Astrocyte (in vitro differentiated cells and primary cell): ENCODE measurements at regions not wholly inside any gene's neighbourhood (a gene's known extent, or its start where the extent isn't known, plus 50 kb on each side); places are given as distances from the start of the nearest gene placed in this dataset.

Source experiments
- DNase-seq: peaks from one replicate; pipeline ENCODE4 v3.0.0-alpha.2; 2010; ENCODE audit warnings: low read depth
- FAIRE-seq: peaks from 2 replicates; lab custom pipeline; 2011; peaks lifted over from hg19 to GRCh38; lab: Jason Lieb, UNC
- H2AFZ ChIP-seq: 2 replicates; pipeline ENCODE4 v1.6.0; 2012; ENCODE audit warnings: low read depth, low read length, inconsistent platforms
- H3K27ac ChIP-seq: 2 replicates; pipeline ENCODE4 v1.5.1; 2011; ENCODE audit warnings: low read depth, low read length, inconsistent platforms
- H3K27me3 ChIP-seq: 2 replicates; pipeline ENCODE4 v1.6.0; 2011; ENCODE audit warnings: low read length, inconsistent platforms; ENCODE audit not compliant: insufficient read depth
- H3K36me3 ChIP-seq: 2 replicates; pipeline ENCODE4 v1.5.1; 2011; ENCODE audit warnings: low read length, inconsistent platforms; ENCODE audit not compliant: insufficient read depth
- H3K4me1 ChIP-seq: 2 replicates; pipeline ENCODE4 v1.5.1; 2011; ENCODE audit warnings: low read length, inconsistent platforms; ENCODE audit not compliant: insufficient read depth
- H3K4me2 ChIP-seq: 2 replicates; pipeline ENCODE4 v1.6.0; 2012; ENCODE audit warnings: low read length, inconsistent platforms
- H3K4me3 ChIP-seq: 2 replicates; pipeline ENCODE4 v1.5.1; 2011; ENCODE audit warnings: low read depth, mild to moderate bottlenecking, low read length, inconsistent platforms; ENCODE audit not compliant: insufficient read depth
- H3K79me2 ChIP-seq: 2 replicates; pipeline ENCODE4 v1.6.0; 2012; ENCODE audit warnings: mild to moderate bottlenecking, low read length, inconsistent platforms; ENCODE audit not compliant: insufficient read depth
- H3K9ac ChIP-seq: 2 replicates; pipeline ENCODE4 v1.6.0; 2012; ENCODE audit warnings: mild to moderate bottlenecking, low read length, inconsistent platforms
- H3K9me3 ChIP-seq: 2 replicates; pipeline ENCODE4 v1.5.1; 2012; ENCODE audit warnings: low read depth, mild to moderate bottlenecking, low read length, inconsistent platforms; ENCODE audit not compliant: insufficient read depth
- H4K20me1 ChIP-seq: 2 replicates; pipeline ENCODE4 v1.6.0; 2012; ENCODE audit warnings: low read length, inconsistent platforms; ENCODE audit not compliant: insufficient read depth
- H3K27ac Mint-ChIP-seq: one replicate; pipeline ENCODE4 v1.8.0; 2021; ENCODE audit warnings: mild to moderate bottlenecking, mixed read lengths; ENCODE audit not compliant: unreplicated experiment
- H3K27me3 Mint-ChIP-seq: one replicate; pipeline ENCODE4 v1.8.0; 2021; ENCODE audit warnings: low read depth, mixed read lengths; ENCODE audit not compliant: unreplicated experiment
- H3K36me3 Mint-ChIP-seq: one replicate; pipeline ENCODE4 v1.8.0; 2021; ENCODE audit warnings: low read depth, mixed read lengths; ENCODE audit not compliant: unreplicated experiment
- H3K4me1 Mint-ChIP-seq: one replicate; pipeline ENCODE4 v1.8.0; 2021; ENCODE audit warnings: low read depth, mixed read lengths; ENCODE audit not compliant: unreplicated experiment
- H3K4me3 Mint-ChIP-seq: one replicate; pipeline ENCODE4 v1.8.0; 2021; ENCODE audit warnings: mild to moderate bottlenecking, moderate library complexity, mixed read lengths; ENCODE audit not compliant: unreplicated experiment
- H3K9me3 Mint-ChIP-seq: one replicate; pipeline ENCODE4 v1.8.0; 2021; ENCODE audit warnings: mild to moderate bottlenecking, mixed read lengths; ENCODE audit not compliant: unreplicated experiment
- EZH2 ChIP-seq: IDR thresholded peaks from 2 replicates; pipeline ENCODE4 v1.6.1; 2012; ENCODE audit warnings: mild to moderate bottlenecking, low read length, inconsistent platforms; ENCODE audit not compliant: insufficient read depth
- TF ChIP-seq, protein P1 (sequence below): IDR thresholded peaks from 2 replicates; pipeline ENCODE4 v1.5.1; 2011; ENCODE audit warnings: low read depth, mild to moderate bottlenecking, inconsistent platforms, low read length, moderate library complexity; ENCODE audit not compliant: insufficient read depth

DNA sequence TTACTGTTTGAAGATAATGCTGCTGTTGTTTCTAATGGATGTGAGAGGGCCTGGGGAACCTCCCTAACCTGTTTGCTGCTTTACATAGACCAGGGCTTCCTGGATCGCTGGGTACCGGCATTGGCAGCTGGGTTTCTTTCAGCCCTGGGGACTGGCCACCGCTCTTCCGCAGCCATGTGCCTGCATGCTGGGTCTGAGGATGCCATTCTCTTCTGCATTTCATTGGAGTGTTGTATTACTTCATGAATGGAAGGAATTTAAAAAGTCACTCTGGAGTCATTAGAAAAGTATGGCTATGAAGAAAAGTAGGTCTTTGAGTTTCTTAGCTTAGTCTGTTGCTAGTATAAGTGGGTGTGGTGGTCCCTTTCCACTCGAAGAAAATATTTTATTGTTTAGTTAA, 107.3 kb upstream of the MGAT5 start:
- H3K9ac ChIP-seq = no peak overlapping the region
- H3K4me3 ChIP-seq = no peak overlapping the region
- TF ChIP-seq, protein P1, sequence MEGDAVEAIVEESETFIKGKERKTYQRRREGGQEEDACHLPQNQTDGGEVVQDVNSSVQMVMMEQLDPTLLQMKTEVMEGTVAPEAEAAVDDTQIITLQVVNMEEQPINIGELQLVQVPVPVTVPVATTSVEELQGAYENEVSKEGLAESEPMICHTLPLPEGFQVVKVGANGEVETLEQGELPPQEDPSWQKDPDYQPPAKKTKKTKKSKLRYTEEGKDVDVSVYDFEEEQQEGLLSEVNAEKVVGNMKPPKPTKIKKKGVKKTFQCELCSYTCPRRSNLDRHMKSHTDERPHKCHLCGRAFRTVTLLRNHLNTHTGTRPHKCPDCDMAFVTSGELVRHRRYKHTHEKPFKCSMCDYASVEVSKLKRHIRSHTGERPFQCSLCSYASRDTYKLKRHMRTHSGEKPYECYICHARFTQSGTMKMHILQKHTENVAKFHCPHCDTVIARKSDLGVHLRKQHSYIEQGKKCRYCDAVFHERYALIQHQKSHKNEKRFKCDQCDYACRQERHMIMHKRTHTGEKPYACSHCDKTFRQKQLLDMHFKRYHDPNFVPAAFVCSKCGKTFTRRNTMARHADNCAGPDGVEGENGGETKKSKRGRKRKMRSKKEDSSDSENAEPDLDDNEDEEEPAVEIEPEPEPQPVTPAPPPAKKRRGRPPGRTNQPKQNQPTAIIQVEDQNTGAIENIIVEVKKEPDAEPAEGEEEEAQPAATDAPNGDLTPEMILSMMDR = no peak
- no peak for TF ChIP-seq EZH2
- H3K27me3 Mint-ChIP-seq = no peaks in the 10 kb centered on the region
- peak overlapping the region; percentile 56 for H3K4me2 ChIP-seq
- H3K9me3 ChIP-seq = no peaks in the 10 kb centered on the region
- no peaks in the 10 kb centered on the region for H3K36me3 ChIP-seq
- H2AFZ ChIP-seq = peak overlapping the region; percentile 30
- no peak overlapping the region for H3K27ac ChIP-seq
- H3K79me2 ChIP-seq = peaks cover 22% of the 10 kb centered on the region
- H3K27me3 ChIP-seq = no peaks in the 10 kb centered on the region
- H3K4me3 Mint-ChIP-seq = no peak overlapping the region
- FAIRE-seq = no peak
- peak overlapping the region; percentile 37 for H3K27ac Mint-ChIP-seq
- peaks cover 12% of the 10 kb centered on the region for H3K4me1 ChIP-seq
- H3K4me1 Mint-ChIP-seq = peaks cover 66% of the 10 kb centered on the region
- H3K36me3 Mint-ChIP-seq = no peaks in the 10 kb centered on the region
- peak; percentile 72 for DNase-seq
- H4K20me1 ChIP-seq = no peaks in the 10 kb centered on the region
- H3K9me3 Mint-ChIP-seq = no peaks in the 10 kb centered on the region

DNA sequence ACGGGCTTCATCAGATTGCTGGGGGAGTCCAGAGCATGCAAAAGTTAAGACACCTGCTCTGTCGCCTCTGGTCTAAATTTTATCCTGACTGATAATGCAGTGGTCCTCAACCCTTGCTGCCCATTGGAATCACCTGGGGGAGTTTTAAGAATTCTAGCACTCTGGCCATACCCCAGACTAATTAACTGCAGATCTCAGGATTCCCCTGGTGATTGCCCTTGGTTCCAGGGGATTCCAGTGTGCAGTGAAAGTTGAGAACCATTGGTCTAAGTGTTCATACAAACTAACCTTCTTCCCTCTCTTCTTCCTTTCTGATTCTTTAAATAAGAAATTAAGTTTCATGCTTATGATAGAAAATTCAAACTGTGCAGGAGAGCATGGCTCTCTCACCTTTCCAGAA, 105.7 kb upstream of the MGAT5 start:
- TF ChIP-seq EZH2 = no peak
- TF ChIP-seq, protein P1 = no peak
- no peak for FAIRE-seq
- no peak overlapping the region for H3K27ac ChIP-seq

DNA sequence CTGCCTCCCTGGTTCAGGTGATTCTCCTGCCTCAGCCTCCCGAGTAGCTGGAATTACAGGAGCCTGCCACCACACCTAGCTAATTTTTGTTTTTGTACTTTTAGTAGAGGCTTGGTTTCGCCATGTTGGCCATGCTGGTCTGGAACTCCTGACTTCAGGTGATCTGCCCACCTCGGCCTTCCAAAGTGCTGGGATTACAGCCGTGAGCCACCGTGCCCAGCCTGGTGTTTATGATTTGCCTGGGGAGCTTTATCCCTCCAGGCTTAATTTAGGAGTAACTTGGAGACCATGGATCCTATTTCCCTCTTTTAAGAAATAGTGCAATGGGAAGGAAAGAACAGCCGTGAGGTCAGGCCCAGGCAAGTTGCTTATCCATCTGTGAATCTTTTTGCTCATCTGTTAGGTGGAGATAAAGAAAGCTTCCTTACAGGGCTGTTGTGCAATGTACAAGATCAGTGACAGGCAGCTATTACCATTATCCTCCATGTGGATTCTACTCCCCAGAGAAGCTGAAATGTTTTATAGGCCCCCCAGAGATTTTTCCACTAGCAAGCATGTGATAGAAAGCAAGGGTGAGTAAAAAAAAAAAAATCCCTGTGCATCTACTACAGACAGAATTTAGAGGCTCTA, 104.9 kb upstream of the MGAT5 start:
- FAIRE-seq (no peak), DNase-seq (no peak)
- no peak overlapping the region for H3K4me2 ChIP-seq
- no peak overlapping the region for H3K9ac ChIP-seq
- Mint-ChIP-seq H3K9me3 (no peaks in the 10 kb centered on the region), H3K36me3 (peaks cover 2% of the 10 kb centered on the region), H3K4me3 (no peak overlapping the region), H3K27ac (no peak overlapping the region), H3K27me3 (no peaks in the 10 kb centered on the region), H3K4me1 (peaks cover 43% of the 10 kb centered on the region)
- H3K36me3 ChIP-seq = no peaks in the 10 kb centered on the region
- H3K27me3 ChIP-seq = no peaks in the 10 kb centered on the region
- no peak overlapping the region for H2AFZ ChIP-seq
- no peaks in the 10 kb centered on the region for H3K4me1 ChIP-seq
- no peak overlapping the region for H3K27ac ChIP-seq
- H3K9me3 ChIP-seq = no peaks in the 10 kb centered on the region
- H4K20me1 ChIP-seq = no peaks in the 10 kb centered on the region
- no peak overlapping the region for H3K4me3 ChIP-seq
- peaks cover 17% of the 10 kb centered on the region for H3K79me2 ChIP-seq
- no peak for TF ChIP-seq EZH2
- TF ChIP-seq, protein P1 = no peak

More for the DNA sequence above, 105.7 kb upstream of the MGAT5 start:
- H3K4me1 ChIP-seq = peaks cover 3% of the 10 kb centered on the region
- no peak overlapping the region for H3K27ac Mint-ChIP-seq
- H3K4me3 Mint-ChIP-seq = no peak overlapping the region
- no peak overlapping the region for H3K4me2 ChIP-seq
- no peaks in the 10 kb centered on the region for H3K36me3 ChIP-seq
- no peaks in the 10 kb centered on the region for H3K27me3 ChIP-seq
- no peak overlapping the region for H3K4me3 ChIP-seq
- no peak overlapping the region for H2AFZ ChIP-seq
- peaks cover 13% of the 10 kb centered on the region for H3K79me2 ChIP-seq
- H3K9me3 ChIP-seq = no peaks in the 10 kb centered on the region
- no peaks in the 10 kb centered on the region for H4K20me1 ChIP-seq
- no peaks in the 10 kb centered on the region for H3K27me3 Mint-ChIP-seq
- peaks cover 2% of the 10 kb centered on the region for H3K36me3 Mint-ChIP-seq
- no peak for DNase-seq
- no peak overlapping the region for H3K9ac ChIP-seq
- peaks cover 51% of the 10 kb centered on the region for H3K4me1 Mint-ChIP-seq
- H3K9me3 Mint-ChIP-seq = no peaks in the 10 kb centered on the region
